Pancreas (tissue), 10 donors: ENCODE measurements at regions not wholly inside any gene's neighbourhood (a gene's known extent, or its start where the extent isn't known, plus 50 kb on each side); places are given as distances from the start of the nearest gene placed in this dataset.

Source experiments
- ATAC-seq, 4 donors: fragments of 200-7000 bp; cut with Tn5 transposase; one replicate each; pipeline versions ENCODE4 v1.8.0 to v1.9.1; 2020; ENCODE audit warnings: mild to moderate bottlenecking in 4 of 4, moderate library complexity in 4 of 4
- DNase-seq, 6 donors: peaks; one replicate each; pipeline ENCODE4 v3.0.0-alpha.2; 2020
- FAIRE-seq: peaks from 2 replicates; lab custom pipeline; 2012; peaks lifted over from hg19 to GRCh38; lab: Jason Lieb, UNC
- H3K27ac ChIP-seq, 4 donors: fragments of 200-600 bp; sonication (generic); 1 replicate in 3 of 4; 2 replicates in 1 of 4; pipeline versions ENCODE4 v1.5.0 to v1.8.0; 2020
- H3K27me3 ChIP-seq, 4 donors: fragments of 200-600 bp; one replicate each; pipeline ENCODE4 v1.8.0; 2021
- H3K36me3 ChIP-seq, 3 donors: fragments of 200-600 bp; sonication (generic) in 1 of 3; one replicate each; pipeline versions ENCODE4 v1.5.0 to v1.8.0; 2020 to 2021
- H3K4me1 ChIP-seq, 3 donors: fragments of 200-600 bp; one replicate each; pipeline ENCODE4 v1.8.0; 2021
- H3K4me3 ChIP-seq, 4 donors: fragments of 200-600 bp; sonication (generic) in 2 of 4; one replicate each; pipeline versions ENCODE4 v1.5.0 to v1.8.0; 2020 to 2021
- H3K9me3 ChIP-seq, 4 donors: fragments of 200-600 bp; one replicate each; pipeline ENCODE4 v1.8.0; 2021
- CTCF ChIP-seq, 4 donors: fragments of 200-600 bp; sonication (generic) in 3 of 4; IDR thresholded peaks; one replicate each; pipeline versions ENCODE4 v1.5.0 to v1.8.0; 2021; ENCODE audit warnings: antibody characterized with exemption in 4 of 4
- WGBS, 2 donors: extraction: QIAGEN DNeasy Blood & Tissue Kit; methylation state at CpG; one replicate each; pipeline ENCODE4 v1.1.7; 2013; 5-methylcytosine and 5-hydroxymethylcytosine counted together
- intact Hi-C, 3 donors: fragments of 100-400 bp; cut with DNase I; formaldehyde crosslinking; loops; one replicate each; pipeline versions ENCODE4 v1.11.1 to v1.14.2; 2022
- donor health status: healthy with polysubstance abuse.
- donor health status: DM: no; HTN: no; CAD: no; lungs with moderate emphysema.
- donor health status: DM: no; HTN: no; CAD: no.
- donor health status: control.
- donor health status: control.
- donor health status: Bipolar disorder and iron deficiency.
- donor health status: DM: yes; HTN: yes; CAD: no.
- donor health status: DM: no; HTN: no; CAD: no.
- donor health status: DM: no; HTN: no; CAD: no.
- donor health status: DM: yes; HTN: yes; CAD: no.

- no peak overlapping the region for H3K4me3 ChIP-seq
- no peak for FAIRE-seq
- no peaks in the 10 kb centered on the region for H3K9me3 ChIP-seq
- ATAC-seq, result no peak
- no peak overlapping the region for H3K27ac ChIP-seq
- WGBS, 2 donors, result 84 to 87% methylated on average over 7 to 10 of the region's 10 CpGs
- H3K4me1 ChIP-seq, result no peaks in the 10 kb centered on the region
- no peak for TF ChIP-seq CTCF (IDR thresholded peaks at IDR 0.05)
- H3K36me3 ChIP-seq, result no peaks in the 10 kb centered on the region
- no peaks in the 10 kb centered on the region for H3K27me3 ChIP-seq
- DNase-seq, result no peak
- intact Hi-C loops, result no loop called here
These were observed 262.9 kb downstream of the PARN start for GRCh38 chr16:14366974-14367707.

GRCh38 chr16:14366447-14366846 lies 263.6 kb downstream of the PARN start:
- FAIRE-seq, result no peak
- Histone ChIP-seq H3K4me3 (no peak overlapping the region), H3K9me3 (no peaks in the 10 kb centered on the region), H3K27ac (no peak overlapping the region), H3K36me3 (no peaks in the 10 kb centered on the region), H3K27me3 (no peaks in the 10 kb centered on the region), H3K4me1 (no peaks in the 10 kb centered on the region)
- intact Hi-C loops, result no loop called here
- no peak for ATAC-seq
- no peak for DNase-seq
- WGBS, 2 donors, result 90 to 91% methylated on average over 7 of the region's 7 CpGs
- TF ChIP-seq CTCF (IDR thresholded peaks at IDR 0.05), result no peak

- 88 to 95% methylated on average over 13 of the region's 13 CpGs for WGBS, 2 donors
- FAIRE-seq (no peak), DNase-seq (no peak), ATAC-seq (no peak)
- no peak for TF ChIP-seq CTCF (IDR thresholded peaks at IDR 0.05)
- intact Hi-C loops, result no loop called here
- no peaks in the 10 kb centered on the region for H3K4me1 ChIP-seq
- H3K27ac ChIP-seq, result no peak overlapping the region
- H3K27me3 ChIP-seq, result no peaks in the 10 kb centered on the region
- H3K4me3 ChIP-seq, result no peak overlapping the region
- no peaks in the 10 kb centered on the region for H3K9me3 ChIP-seq
- H3K36me3 ChIP-seq, result no peaks in the 10 kb centered on the region
These were observed 264.7 kb downstream of the PARN start for GRCh38 chr16:14365200-14365851.

GRCh38 chr16:14364386-14365199 lies 265.5 kb downstream of the PARN start:
- Histone ChIP-seq H3K4me3 (no peak overlapping the region), H3K27me3 (no peaks in the 10 kb centered on the region), H3K9me3 (no peaks in the 10 kb centered on the region), H3K36me3 (no peaks in the 10 kb centered on the region), H3K27ac (no peak overlapping the region), H3K4me1 (no peaks in the 10 kb centered on the region)
- WGBS, 2 donors, result 58 to 59% methylated on average over 29 of the region's 29 CpGs
- no peak for DNase-seq
- no peak for TF ChIP-seq CTCF (IDR thresholded peaks at IDR 0.05)
- peak in 2 of 4 donors; percentile 20 to 41 for ATAC-seq
- intact Hi-C loops, result no loop called here
- FAIRE-seq, result no peak
